Keratinocyte (primary cell): ENCODE measurements at regions not wholly inside any gene's neighbourhood (a gene's known extent, or its start where the extent isn't known, plus 50 kb on each side); places are given as distances from the start of the nearest gene placed in this dataset.

Experiments used
- DNase-seq: peaks from one replicate; pipeline ENCODE4 v3.0.0-alpha.2; 2011; ENCODE audit warnings: low read depth, missing footprints, low spot score
- FAIRE-seq: peaks from 2 replicates; lab custom pipeline; 2011; peaks lifted over from hg19 to GRCh38; lab: Jason Lieb, UNC
- H2AFZ ChIP-seq: 2 replicates; pipeline ENCODE4 v1.6.0; 2012; ENCODE audit warnings: low read length, control low read depth, inconsistent platforms; ENCODE audit not compliant: control insufficient read depth
- H3K27ac ChIP-seq: 2 replicates; pipeline ENCODE4 v1.5.1; 2011; ENCODE audit warnings: low read length; ENCODE audit not compliant: control insufficient read depth, insufficient read depth
- H3K27me3 ChIP-seq: 3 replicates; pipeline ENCODE4 v1.6.0; 2011; ENCODE audit warnings: low read length; ENCODE audit not compliant: control insufficient read depth, insufficient read depth; ENCODE audit errors: extremely low read depth
- H3K36me3 ChIP-seq, 2 experiments: 2 replicates in 1 of 2; 3 replicates in 1 of 2; pipeline ENCODE4 v1.5.1; 2011; ENCODE audit warnings: low read length in 2 of 2, mild to moderate bottlenecking in 1 of 2; ENCODE audit not compliant: control insufficient read depth in 2 of 2, insufficient read depth in 2 of 2; ENCODE audit errors: extremely low read depth in 1 of 2
- H3K4me1 ChIP-seq: 3 replicates; pipeline ENCODE4 v1.5.1; 2011; ENCODE audit warnings: low read length; ENCODE audit not compliant: control insufficient read depth, insufficient read depth; ENCODE audit errors: extremely low read depth
- H3K4me2 ChIP-seq: 3 replicates; pipeline ENCODE4 v1.6.0; 2011; ENCODE audit warnings: low read depth, low read length; ENCODE audit not compliant: control insufficient read depth, insufficient read depth; ENCODE audit errors: extremely low read depth
- H3K4me3 ChIP-seq, 3 experiments: fragments of 200-600 bp in 1 of 3; sonication (generic) in 1 of 3; 2 replicates in 2 of 3; 3 replicates in 1 of 3; pipeline ENCODE4 v1.5.1; 2011 to 2016; ENCODE audit warnings: low read length in 3 of 3, mild to moderate bottlenecking in 3 of 3, control low read depth in 2 of 3, inconsistent platforms in 1 of 3, low read depth in 1 of 3, mixed read lengths in 1 of 3, mixed run types in 1 of 3, moderate library complexity in 1 of 3; ENCODE audit not compliant: control insufficient read depth in 2 of 3, insufficient read depth in 2 of 3; ENCODE audit errors: extremely low read depth in 1 of 3
- H3K79me2 ChIP-seq: 2 replicates; pipeline ENCODE4 v1.6.0; 2012; ENCODE audit warnings: low read length; ENCODE audit not compliant: control insufficient read depth, insufficient read depth
- H3K9ac ChIP-seq: 3 replicates; pipeline ENCODE4 v1.6.0; 2011; ENCODE audit warnings: low read length; ENCODE audit not compliant: control insufficient read depth, insufficient read depth; ENCODE audit errors: extremely low read depth
- H3K9me1 ChIP-seq: 3 replicates; pipeline ENCODE4 v1.6.0; 2011; ENCODE audit warnings: low read length; ENCODE audit not compliant: control insufficient read depth, insufficient read depth; ENCODE audit errors: extremely low read depth
- H3K9me3 ChIP-seq: 2 replicates; pipeline ENCODE4 v1.5.1; 2012; ENCODE audit warnings: low read depth, low read length; ENCODE audit not compliant: control insufficient read depth
- H4K20me1 ChIP-seq: 3 replicates; pipeline ENCODE4 v1.6.0; 2011; ENCODE audit warnings: low read length; ENCODE audit not compliant: control insufficient read depth, insufficient read depth; ENCODE audit errors: extremely low read depth
- CTCF ChIP-seq, 3 experiments: IDR thresholded peaks in 1 of 3; conservative IDR thresholded peaks in 1 of 3; optimal IDR thresholded peaks in 1 of 3; 2 replicates in 2 of 3; 3 replicates in 1 of 3; pipeline versions ENCODE3 to v1.5.1; 2011; ENCODE audit warnings: low read length in 3 of 3, mild to moderate bottlenecking in 3 of 3, moderate library complexity in 2 of 3, control low read depth in 1 of 3, inconsistent platforms in 1 of 3; ENCODE audit not compliant: insufficient read depth in 2 of 3; ENCODE audit errors: extremely low read depth in 1 of 3
- EZH2 ChIP-seq: IDR thresholded peaks from one replicate; pipeline ENCODE4 v1.6.1; 2012; ENCODE audit warnings: inconsistent platforms, mild to moderate bottlenecking, low read length, moderate library complexity
- dilution Hi-C: fragments of 300-500 bp; cut with MboI; formaldehyde crosslinking; loops from one replicate; pipeline ENCODE4 v1.7.0; 2020; ENCODE audit warnings: low sequenced_read_pairs; ENCODE audit not compliant: extremely low pct_ligation_motif_present

DNA sequence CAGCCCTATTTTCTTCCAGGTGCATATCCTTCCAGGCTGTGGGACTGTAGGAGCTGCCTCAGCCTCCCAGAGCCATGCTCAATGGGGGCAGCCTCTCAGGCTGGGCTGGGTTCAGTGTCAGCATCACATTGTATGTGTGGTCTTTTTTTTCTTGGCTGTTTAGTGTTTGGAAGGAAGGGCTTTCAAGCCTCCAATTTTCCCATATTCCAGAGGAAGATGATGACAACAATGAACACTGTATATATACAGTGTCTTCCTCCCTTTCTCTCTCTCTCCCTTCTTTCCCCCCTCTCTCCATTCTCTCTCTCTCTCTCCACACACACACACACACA, 326.4 kb downstream of the DYSF start:
- no peak overlapping the region for H3K4me2 ChIP-seq
- no peak overlapping the region for H3K9ac ChIP-seq
- H3K4me1 ChIP-seq = peaks cover under 1% of the 10 kb centered on the region
- no peaks in the 10 kb centered on the region for H3K79me2 ChIP-seq
- no peak for FAIRE-seq
- H3K4me3 ChIP-seq = no peak overlapping the region
- dilution Hi-C loops = no loop called here
- H3K9me3 ChIP-seq = no peaks in the 10 kb centered on the region
- H2AFZ ChIP-seq = no peak overlapping the region
- H3K27me3 ChIP-seq = peaks cover 11% of the 10 kb centered on the region
- H3K9me1 ChIP-seq = no peaks in the 10 kb centered on the region
- no peaks in the 10 kb centered on the region for H4K20me1 ChIP-seq
- H3K27ac ChIP-seq = no peak overlapping the region
- DNase-seq = no peak
- TF ChIP-seq EZH2 (no peak), CTCF (optimal IDR thresholded peaks at IDR 0.05 in 1 of 3, IDR thresholded peaks at IDR 0.05 in 1 of 3, conservative IDR thresholded peaks at IDR 0.05 in 1 of 3; ENCODE audit: extremely low read depth in 1 of 3, insufficient read depth in 2 of 3, low read length in 3 of 3) (no peak)
- H3K36me3 ChIP-seq = no peaks in the 10 kb centered on the region

DNA sequence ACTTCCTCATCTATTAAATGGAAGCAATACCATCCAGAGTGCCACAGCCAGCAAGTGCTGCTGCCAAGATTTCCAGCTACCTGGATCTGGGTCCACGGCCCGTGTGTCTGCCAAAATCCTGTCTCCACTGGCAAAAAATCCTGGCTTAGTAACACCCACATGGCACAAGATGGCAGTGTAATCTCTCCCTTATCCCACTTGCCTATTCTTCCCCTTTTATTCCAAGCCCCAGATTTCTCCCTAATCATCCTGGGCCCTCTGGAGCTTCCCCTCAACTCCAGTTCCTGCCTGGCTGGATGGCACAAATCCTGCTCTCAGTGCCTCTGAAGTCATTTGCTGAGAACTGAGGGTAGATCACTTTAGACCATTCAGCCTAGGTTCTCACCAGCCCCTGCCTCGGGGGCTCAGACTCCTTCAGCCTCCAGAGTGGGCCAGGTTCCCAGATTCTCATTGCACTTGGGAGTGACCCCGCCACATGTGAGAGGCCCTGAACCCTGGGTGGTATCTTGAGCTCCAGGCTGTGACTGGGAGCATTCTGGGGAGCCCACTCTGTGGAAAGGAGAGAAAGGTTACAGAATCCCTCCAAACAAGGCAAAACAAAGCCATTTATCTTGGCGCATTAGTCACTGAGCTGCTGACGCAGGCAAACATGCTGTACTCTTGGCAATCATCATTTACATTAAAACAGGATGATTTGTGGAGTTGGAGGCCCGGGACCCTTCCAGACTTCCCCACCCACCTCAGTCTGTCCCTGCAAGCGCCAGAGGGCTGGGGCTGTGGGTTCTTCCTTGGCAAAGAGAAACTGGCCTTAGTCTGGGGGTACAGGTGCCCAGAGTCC, 325.8 kb downstream of the DYSF start:
- Histone ChIP-seq H3K9me3 (no peaks in the 10 kb centered on the region), H3K4me1 (no peaks in the 10 kb centered on the region), H3K36me3 (no peaks in the 10 kb centered on the region), H3K9ac (no peak overlapping the region), H3K27me3 (peaks cover 11% of the 10 kb centered on the region), H3K79me2 (no peaks in the 10 kb centered on the region), H2AFZ (no peak overlapping the region), H3K4me2 (no peak overlapping the region), H3K9me1 (no peaks in the 10 kb centered on the region), H3K4me3 (no peak overlapping the region), H4K20me1 (no peaks in the 10 kb centered on the region), H3K27ac (no peak overlapping the region)
- no peak for DNase-seq
- TF ChIP-seq EZH2 = no peak
- peak; percentile 23 to 52 (median 24) for TF ChIP-seq CTCF (optimal IDR thresholded peaks at IDR 0.05 in 1 of 3, IDR thresholded peaks at IDR 0.05 in 1 of 3, conservative IDR thresholded peaks at IDR 0.05 in 1 of 3; ENCODE audit: extremely low read depth in 1 of 3, insufficient read depth in 2 of 3, low read length in 3 of 3)
- dilution Hi-C loops = no loop called here
- no peak for FAIRE-seq
